ENCODE measurements at regions not wholly inside any gene's neighbourhood (a gene's known extent, or its start where the extent isn't known, plus 50 kb on each side); places are given as distances from the start of the nearest gene placed in this dataset.

DNA sequence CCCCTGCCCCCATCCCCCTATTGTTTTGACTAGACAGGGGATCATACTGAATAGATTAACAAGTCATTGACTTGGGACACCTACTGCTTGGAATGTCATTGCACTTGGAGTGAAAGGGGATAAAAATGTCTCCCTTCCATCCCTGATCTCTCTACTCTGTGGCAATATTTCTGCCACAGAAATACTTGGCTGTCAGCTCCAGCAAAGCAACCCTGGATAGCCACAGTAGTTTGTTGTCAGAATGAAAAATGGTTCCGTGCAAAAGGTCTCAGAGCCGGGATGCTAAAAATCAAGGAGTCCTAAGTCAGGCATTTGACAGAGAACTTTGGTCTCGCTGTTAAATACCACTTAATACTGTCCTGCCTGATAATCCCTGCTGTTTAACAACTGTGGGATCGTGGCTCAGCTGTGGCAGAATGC, 722.0 kb upstream of the SOX9 start:
- TF ChIP-seq, protein P1, sequence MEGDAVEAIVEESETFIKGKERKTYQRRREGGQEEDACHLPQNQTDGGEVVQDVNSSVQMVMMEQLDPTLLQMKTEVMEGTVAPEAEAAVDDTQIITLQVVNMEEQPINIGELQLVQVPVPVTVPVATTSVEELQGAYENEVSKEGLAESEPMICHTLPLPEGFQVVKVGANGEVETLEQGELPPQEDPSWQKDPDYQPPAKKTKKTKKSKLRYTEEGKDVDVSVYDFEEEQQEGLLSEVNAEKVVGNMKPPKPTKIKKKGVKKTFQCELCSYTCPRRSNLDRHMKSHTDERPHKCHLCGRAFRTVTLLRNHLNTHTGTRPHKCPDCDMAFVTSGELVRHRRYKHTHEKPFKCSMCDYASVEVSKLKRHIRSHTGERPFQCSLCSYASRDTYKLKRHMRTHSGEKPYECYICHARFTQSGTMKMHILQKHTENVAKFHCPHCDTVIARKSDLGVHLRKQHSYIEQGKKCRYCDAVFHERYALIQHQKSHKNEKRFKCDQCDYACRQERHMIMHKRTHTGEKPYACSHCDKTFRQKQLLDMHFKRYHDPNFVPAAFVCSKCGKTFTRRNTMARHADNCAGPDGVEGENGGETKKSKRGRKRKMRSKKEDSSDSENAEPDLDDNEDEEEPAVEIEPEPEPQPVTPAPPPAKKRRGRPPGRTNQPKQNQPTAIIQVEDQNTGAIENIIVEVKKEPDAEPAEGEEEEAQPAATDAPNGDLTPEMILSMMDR (conservative IDR thresholded peaks at IDR 0.05; ENCODE audit: low read length): no peak
- TF ChIP-seq EZH2phosphoT487 (IDR thresholded peaks at IDR 0.05; ENCODE audit: borderline replicate concordance): no peak

Data from Loucy (cell line).